IMR-90 (cell line): ENCODE measurements at regions not wholly inside any gene's neighbourhood (a gene's known extent, or its start where the extent isn't known, plus 50 kb on each side); places are given as distances from the start of the nearest gene placed in this dataset.
"Not testable (repeated sequence)": the region's sequence is repeated elsewhere in the genome, so short reads cannot be mapped to it uniquely, and the experiment has no call there.

Source experiments
- ATAC-seq: fragments of 200-7000 bp; cut with Tn5 transposase; 2 replicates; pipeline ENCODE4 v1.9.1; 2020; ENCODE audit warnings: low read depth, mild to moderate bottlenecking, moderate library complexity
- BruUV-seq: library from RNA; stranded (reverse); fragments of 400-500 nt; replicated peaks from 2 replicates; lab custom pipeline; 2021; lab: Mats Ljungman, UMichigan
- CTCF ChIA-PET: fragments of 300-600 bp; formaldehyde crosslinking; extraction: SDS; loops from one replicate; lab custom pipeline; 2021; ENCODE audit warnings: antibody characterized with exemption; lab: Yijun Ruan, JAX
- POLR2A ChIA-PET: fragments of 300-600 bp; sonication (Branson Sonifier 250); formaldehyde crosslinking; loops from one replicate; lab custom pipeline; 2022; ENCODE audit warnings: antibody characterized with exemption; ENCODE audit not compliant: unreplicated experiment; lab: Charles Lee
- DNase-seq: peaks from one replicate; pipeline ENCODE4 v3.0.0; 2013
- H2AFZ ChIP-seq: replicated peaks from 2 replicates; pipeline ENCODE3; 2013; ENCODE audit warnings: low read length, mild to moderate bottlenecking; ENCODE audit not compliant: poor library complexity
- H2AK5ac ChIP-seq: 2 replicates; pipeline ENCODE4 v1.6.1; 2013; ENCODE audit warnings: low read depth, low read length, inconsistent platforms
- H2AK9ac ChIP-seq: replicated peaks from 2 replicates; pipeline ENCODE3; 2013; ENCODE audit warnings: mild to moderate bottlenecking, low read depth, low read length, moderate library complexity; ENCODE audit not compliant: poor library complexity
- H2BK120ac ChIP-seq: 2 replicates; pipeline ENCODE4 v1.6.1; 2013; ENCODE audit warnings: low read depth, low read length, inconsistent platforms
- H2BK15ac ChIP-seq: 3 replicates; pipeline ENCODE4 v1.6.1; 2013; ENCODE audit warnings: low read depth, low read length, inconsistent platforms
- H2BK20ac ChIP-seq: 2 replicates; pipeline ENCODE4 v1.6.1; 2013; ENCODE audit warnings: low read depth, mild to moderate bottlenecking, inconsistent platforms, low read length, moderate library complexity
- H2BK5ac ChIP-seq: 2 replicates; pipeline ENCODE4 v1.6.1; 2013; ENCODE audit warnings: mild to moderate bottlenecking, low read depth, low read length, inconsistent platforms; ENCODE audit not compliant: poor library complexity, severe bottlenecking
- H3K14ac ChIP-seq: replicated peaks from 2 replicates; pipeline ENCODE4 v1.6.1; 2013; ENCODE audit warnings: low read depth, low read length, inconsistent platforms
- H3K18ac ChIP-seq: 2 replicates; pipeline ENCODE4 v1.6.1; 2013; ENCODE audit warnings: low read depth, low read length, control low read depth
- H3K23ac ChIP-seq: 2 replicates; pipeline ENCODE4 v1.6.1; 2013; ENCODE audit warnings: low read depth, low read length, inconsistent platforms
- H3K27ac ChIP-seq: 2 replicates; pipeline ENCODE4 v1.5.1; 2013; ENCODE audit warnings: mild to moderate bottlenecking, control low read depth, low read length; ENCODE audit not compliant: insufficient read depth
- H3K27me3 ChIP-seq: 2 replicates; pipeline ENCODE4 v1.6.1; 2013; ENCODE audit warnings: low read length; ENCODE audit not compliant: control insufficient read depth, insufficient read depth
- H3K36me3 ChIP-seq: 2 replicates; pipeline ENCODE4 v1.6.1; 2013; ENCODE audit warnings: low read length, mixed read lengths; ENCODE audit not compliant: control insufficient read depth, insufficient read depth
- H3K4ac ChIP-seq: 2 replicates; pipeline ENCODE4 v1.6.1; 2013; ENCODE audit warnings: low read depth, low read length, inconsistent platforms
- H3K4me1 ChIP-seq: 2 replicates; pipeline ENCODE4 v1.6.1; 2013; ENCODE audit warnings: low read length, mixed read lengths; ENCODE audit not compliant: control insufficient read depth, insufficient read depth
- H3K4me2 ChIP-seq: 2 replicates; pipeline ENCODE4 v1.6.1; 2013; ENCODE audit warnings: low read depth, mild to moderate bottlenecking, control low read depth, low read length, moderate library complexity
- H3K4me3 ChIP-seq: 2 replicates; pipeline ENCODE4 v1.5.1; 2013; ENCODE audit warnings: low read depth, mild to moderate bottlenecking, control low read depth, low read length, moderate library complexity; ENCODE audit not compliant: insufficient read depth
- H3K56ac ChIP-seq: 2 replicates; pipeline ENCODE4 v1.6.1; 2013; ENCODE audit warnings: low read length, inconsistent platforms; ENCODE audit not compliant: insufficient read depth; ENCODE audit errors: extremely low read depth
- H3K79me1 ChIP-seq, 2 experiments: 2 replicates each; pipeline ENCODE4 v1.6.1; 2013; ENCODE audit warnings: low read length in 2 of 2, inconsistent platforms in 1 of 2, low read depth in 1 of 2
- H3K9ac ChIP-seq: 2 replicates; pipeline ENCODE4 v1.6.1; 2013; ENCODE audit warnings: low read depth, low read length, control low read depth
- H3K9me1 ChIP-seq: 2 replicates; pipeline ENCODE4 v1.6.1; 2013; ENCODE audit warnings: low read length, inconsistent platforms; ENCODE audit not compliant: insufficient read depth
- H3K9me3 ChIP-seq: 2 replicates; pipeline ENCODE4 v1.6.1; 2013; ENCODE audit warnings: low read length; ENCODE audit not compliant: control insufficient read depth, insufficient read depth
- H4K20me1 ChIP-seq: 2 replicates; pipeline ENCODE4 v1.6.1; 2013; ENCODE audit warnings: low read length, inconsistent platforms; ENCODE audit not compliant: insufficient read depth
- H4K5ac ChIP-seq: 2 replicates; pipeline ENCODE4 v1.6.1; 2013; ENCODE audit warnings: mild to moderate bottlenecking, low read depth, low read length, control low read depth
- H4K8ac ChIP-seq, 2 experiments: 2 replicates each; pipeline ENCODE4 v1.6.1; 2013; ENCODE audit warnings: low read depth in 2 of 2, low read length in 2 of 2, control low read depth in 1 of 2, inconsistent platforms in 1 of 2
- H4K91ac ChIP-seq: 2 replicates; pipeline ENCODE4 v1.6.1; 2013; ENCODE audit warnings: low read depth, low read length, inconsistent platforms; ENCODE audit not compliant: insufficient read depth
- whole genome bisulfite sequencing, 2 experiments: methylation state at CpG; one replicate each; pipeline versions ENCODE4 v1.1.5 to v1.1.7; 2013; ENCODE audit warnings: missing lambda C conversion rate in 2 of 2; ENCODE audit not compliant: insufficient read length in 1 of 2; ENCODE audit errors: extremely low coverage in 2 of 2; 5-methylcytosine and 5-hydroxymethylcytosine counted together
- dilution Hi-C: fragments of 300-500 bp; cut with HindIII; formaldehyde crosslinking; loops from one replicate; pipeline ENCODE4 v1.14.3; 2018; ENCODE audit warnings: low sequenced_read_pairs; ENCODE audit not compliant: unreplicated experiment
- in situ Hi-C: fragments of 300-500 bp; cut with MboI; formaldehyde crosslinking; loops from 3 replicates; pipeline ENCODE4 v1.14.3; 2019; ENCODE audit warnings: low sequenced_read_pairs, inconsistent platforms, mixed read lengths
- intact Hi-C: fragments of 100-400 bp; cut with micrococcal nuclease; formaldehyde crosslinking; loops from 2 replicates; pipeline ENCODE4 v1.10.0; 2022

- H3K14ac ChIP-seq, H3K9me3 ChIP-seq, H4K91ac ChIP-seq, in situ Hi-C loops, H3K56ac ChIP-seq, H3K4me2 ChIP-seq, H2BK15ac ChIP-seq, H2BK120ac ChIP-seq, H2AK5ac ChIP-seq, POLR2A ChIA-PET, H4K5ac ChIP-seq, H4K8ac ChIP-seq, dilution Hi-C loops, H3K23ac ChIP-seq, H2BK20ac ChIP-seq, H2AFZ ChIP-seq, DNase-seq, H3K4me1 ChIP-seq, H3K27me3 ChIP-seq, H3K27ac ChIP-seq, H2AK9ac ChIP-seq, H3K18ac ChIP-seq, H3K4me3 ChIP-seq, ATAC-seq, H3K9ac ChIP-seq, intact Hi-C loops, H2BK5ac ChIP-seq, BruUV-seq, H3K9me1 ChIP-seq, H3K4ac ChIP-seq, H3K79me1 ChIP-seq, H4K20me1 ChIP-seq, H3K36me3 ChIP-seq: not testable (repeated sequence)
- CTCF ChIA-PET = interaction anchor here (0.6 kb wide), 1 partner anchor 53 kb away, joined by 3 read pairs; no protein-coding TSS in a partner anchor
- 94% methylated on average over 9 of the region's 19 CpGs; no CpG with 5 or more reads in 1 of the 2 experiments for WGBS, 2 experiments
These were observed 375.4 kb downstream of the HTR1B start for GRCh38 chr6:77087794-77088318.
